ENCODE measurements at regions not wholly inside any gene's neighbourhood (a gene's known extent, or its start where the extent isn't known, plus 50 kb on each side); places are given as distances from the start of the nearest gene placed in this dataset.

DNA sequence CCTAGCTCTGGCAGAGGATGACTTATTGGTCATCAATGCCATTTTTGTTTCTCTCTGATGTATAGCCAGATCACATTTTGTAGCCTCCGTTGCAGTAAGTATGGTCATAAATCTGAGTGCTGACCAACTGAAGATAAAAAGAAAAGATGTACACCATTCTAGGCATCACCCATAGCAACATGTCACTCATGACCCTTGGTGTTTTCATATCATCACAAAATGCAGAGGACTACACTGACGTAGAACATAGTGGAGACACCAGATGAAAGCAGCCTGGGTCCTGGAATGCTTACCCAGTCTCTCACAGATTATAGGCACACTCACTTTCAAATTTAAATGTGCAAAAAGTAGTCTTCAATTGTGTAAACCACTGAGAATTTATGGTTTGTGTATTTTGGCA is 172.8 kb downstream of the PDHA2 start:
- Mint-ChIP-seq H3K27ac (no peak overlapping the region), H3K36me3 (ENCODE audit: low read depth) (no peaks in the 10 kb centered on the region), H3K27me3 (ENCODE audit: insufficient read depth) (no peaks in the 10 kb centered on the region)

DNA sequence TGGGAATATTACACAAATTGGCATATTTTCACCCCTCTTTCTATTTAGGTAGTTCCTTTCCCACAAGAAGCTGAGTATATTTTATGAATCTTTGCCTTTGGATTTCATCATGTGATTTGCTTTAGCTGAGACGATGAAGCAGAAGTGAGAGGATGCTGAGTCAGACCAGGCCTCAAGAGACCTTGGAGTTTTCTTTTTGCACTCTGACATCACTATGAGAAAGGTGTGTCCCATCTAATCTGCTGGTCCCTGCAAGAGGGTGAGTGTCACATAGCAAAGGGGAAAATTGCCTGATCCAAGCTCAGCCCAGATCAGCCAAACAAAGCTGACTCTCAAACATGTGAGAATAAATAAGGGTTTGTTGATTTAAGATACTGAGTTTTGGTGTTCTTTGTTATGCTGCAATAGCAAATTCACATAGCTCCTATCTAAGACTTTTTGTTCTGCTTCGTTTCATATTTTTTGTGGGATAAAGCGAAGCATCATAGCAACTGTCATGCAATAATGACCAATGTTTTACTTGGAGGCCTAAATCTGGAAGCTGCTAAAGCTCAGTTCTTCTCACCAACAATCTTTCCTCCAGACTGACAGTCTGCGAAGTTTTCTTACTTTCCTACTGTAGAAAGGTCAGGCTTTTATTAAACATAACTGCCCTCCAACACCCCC is 176.9 kb downstream of the PDHA2 start:
- no peak overlapping the region for H3K27ac Mint-ChIP-seq
- DNase-seq (ENCODE audit: low spot score), result no peak
- no peaks in the 10 kb centered on the region for H3K4me1 Mint-ChIP-seq (ENCODE audit: low read depth)
- intact Hi-C loops (cut with micrococcal nuclease), result no loop called here
- no peaks in the 10 kb centered on the region for H3K36me3 Mint-ChIP-seq (ENCODE audit: low read depth)
- no peaks in the 10 kb centered on the region for H3K27me3 Mint-ChIP-seq (ENCODE audit: insufficient read depth)
- no peaks in the 10 kb centered on the region for H3K9me3 Mint-ChIP-seq
- no peak overlapping the region for H3K4me3 Mint-ChIP-seq

More for the DNA sequence above, 172.8 kb downstream of the PDHA2 start:
- no peaks in the 10 kb centered on the region for H3K9me3 Mint-ChIP-seq
- H3K4me3 Mint-ChIP-seq, result no peak overlapping the region
- DNase-seq (ENCODE audit: low spot score), result no peak
- intact Hi-C loops (cut with micrococcal nuclease), result no loop called here
- no peaks in the 10 kb centered on the region for H3K4me1 Mint-ChIP-seq (ENCODE audit: low read depth)

DNA sequence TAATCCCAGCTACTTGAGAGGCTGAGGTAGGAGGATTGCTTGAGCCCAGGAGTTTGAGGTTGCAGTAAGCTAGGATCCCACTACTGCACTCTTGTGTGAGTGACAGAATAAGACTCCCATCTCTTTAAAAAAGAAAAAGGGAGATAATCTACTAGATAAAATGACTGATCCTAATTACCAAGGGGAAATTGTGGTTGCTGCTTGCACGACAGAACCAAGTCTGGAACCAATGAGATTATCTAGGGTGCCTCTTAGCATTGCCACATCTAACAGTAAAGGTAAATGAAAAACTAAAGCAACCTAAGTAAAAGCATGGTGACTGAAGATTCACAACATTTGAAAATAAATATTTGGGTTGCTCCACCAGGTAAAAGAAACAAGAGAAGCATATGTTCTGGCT is 185.1 kb downstream of the PDHA2 start:
- H3K9me3 Mint-ChIP-seq, result no peaks in the 10 kb centered on the region
- H3K27me3 Mint-ChIP-seq (ENCODE audit: insufficient read depth), result no peaks in the 10 kb centered on the region
- DNase-seq (ENCODE audit: low spot score), result no peak
- H3K4me3 Mint-ChIP-seq, result no peak overlapping the region
- intact Hi-C loops (cut with micrococcal nuclease), result no loop called here
- H3K4me1 Mint-ChIP-seq (ENCODE audit: low read depth), result no peaks in the 10 kb centered on the region
- H3K27ac Mint-ChIP-seq, result no peak overlapping the region
- H3K36me3 Mint-ChIP-seq (ENCODE audit: low read depth), result no peaks in the 10 kb centered on the region

DNA sequence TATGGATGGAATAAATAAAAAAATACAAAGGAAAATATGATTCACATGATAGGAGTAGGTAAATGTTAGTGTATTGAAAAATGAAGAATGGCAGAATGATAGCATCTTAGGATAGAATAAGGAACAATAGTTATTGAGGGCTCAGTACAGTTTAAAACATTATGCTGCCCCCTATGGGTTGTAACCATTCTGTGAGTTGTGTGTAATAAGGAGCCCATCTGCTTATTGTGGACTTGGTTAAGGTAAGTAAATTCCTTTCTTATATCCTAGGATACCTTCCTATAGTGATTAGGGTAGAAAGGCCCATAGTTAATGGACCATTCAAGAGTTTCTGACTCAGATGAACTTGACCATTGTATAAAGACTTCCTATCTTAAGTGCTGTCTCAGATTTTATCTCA is 195.8 kb downstream of the PDHA2 start:
- Mint-ChIP-seq H3K36me3 (ENCODE audit: low read depth) (no peaks in the 10 kb centered on the region), H3K27ac (no peak overlapping the region), H3K4me1 (ENCODE audit: low read depth) (no peaks in the 10 kb centered on the region), H3K27me3 (ENCODE audit: insufficient read depth) (no peaks in the 10 kb centered on the region), H3K4me3 (no peak overlapping the region), H3K9me3 (no peaks in the 10 kb centered on the region)
- DNase-seq (ENCODE audit: low spot score), result no peak
- intact Hi-C loops (cut with micrococcal nuclease), result loop anchor here (2.0 kb wide), 1 partner anchor 869 kb away; no protein-coding TSS in a partner anchor

DNA sequence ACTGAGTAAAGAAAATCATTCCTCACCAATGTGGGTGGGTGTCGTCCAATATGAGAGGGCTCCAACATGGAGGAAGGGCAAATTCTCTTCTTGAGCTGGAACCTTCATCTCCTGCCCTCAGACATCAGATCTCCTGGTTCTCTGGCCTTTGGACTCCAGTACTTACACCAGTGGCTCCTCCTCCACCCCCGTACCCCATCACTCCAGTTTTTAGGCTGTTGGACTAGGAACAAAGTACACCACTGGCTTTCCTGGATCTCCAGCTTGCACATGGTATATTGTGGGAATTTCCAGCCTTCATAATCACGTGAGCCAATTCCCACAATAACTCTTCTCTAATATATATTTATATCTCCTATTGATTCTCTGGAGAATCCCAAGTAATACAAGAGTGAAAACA is 196.9 kb downstream of the PDHA2 start:
- no peak overlapping the region for H3K27ac Mint-ChIP-seq
- H3K9me3 Mint-ChIP-seq, result no peaks in the 10 kb centered on the region
- no peak for DNase-seq (ENCODE audit: low spot score)
- H3K27me3 Mint-ChIP-seq (ENCODE audit: insufficient read depth), result no peaks in the 10 kb centered on the region
- intact Hi-C loops (cut with micrococcal nuclease), result no loop called here
- H3K4me1 Mint-ChIP-seq (ENCODE audit: low read depth), result no peaks in the 10 kb centered on the region
- H3K4me3 Mint-ChIP-seq, result no peak overlapping the region
- H3K36me3 Mint-ChIP-seq (ENCODE audit: low read depth), result no peaks in the 10 kb centered on the region

DNA sequence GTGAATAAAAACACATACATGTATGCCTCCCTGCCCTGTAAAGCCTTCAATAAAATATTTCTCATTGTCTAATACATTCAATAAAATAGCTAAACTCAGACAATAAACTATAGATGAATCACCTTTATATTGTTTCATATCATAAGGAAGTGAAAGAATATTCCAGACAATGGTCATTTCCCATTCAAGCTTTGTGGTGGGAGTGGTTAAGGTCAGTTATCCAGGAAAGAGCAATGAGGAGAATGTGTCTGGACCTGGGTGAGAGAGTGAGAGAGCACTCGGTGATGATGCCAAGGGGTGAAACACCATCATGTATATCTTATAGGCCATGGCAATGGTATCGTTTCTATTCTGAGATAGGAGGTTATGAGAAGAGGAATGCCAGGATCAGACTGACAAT is 197.8 kb downstream of the PDHA2 start:
- H3K9me3 Mint-ChIP-seq, result no peaks in the 10 kb centered on the region
- H3K27me3 Mint-ChIP-seq (ENCODE audit: insufficient read depth), result no peaks in the 10 kb centered on the region
- DNase-seq (ENCODE audit: low spot score), result no peak
- intact Hi-C loops (cut with micrococcal nuclease), result no loop called here
- H3K4me1 Mint-ChIP-seq (ENCODE audit: low read depth), result no peaks in the 10 kb centered on the region
- no peak overlapping the region for H3K27ac Mint-ChIP-seq
- H3K36me3 Mint-ChIP-seq (ENCODE audit: low read depth), result no peaks in the 10 kb centered on the region
- H3K4me3 Mint-ChIP-seq, result no peak overlapping the region

DNA sequence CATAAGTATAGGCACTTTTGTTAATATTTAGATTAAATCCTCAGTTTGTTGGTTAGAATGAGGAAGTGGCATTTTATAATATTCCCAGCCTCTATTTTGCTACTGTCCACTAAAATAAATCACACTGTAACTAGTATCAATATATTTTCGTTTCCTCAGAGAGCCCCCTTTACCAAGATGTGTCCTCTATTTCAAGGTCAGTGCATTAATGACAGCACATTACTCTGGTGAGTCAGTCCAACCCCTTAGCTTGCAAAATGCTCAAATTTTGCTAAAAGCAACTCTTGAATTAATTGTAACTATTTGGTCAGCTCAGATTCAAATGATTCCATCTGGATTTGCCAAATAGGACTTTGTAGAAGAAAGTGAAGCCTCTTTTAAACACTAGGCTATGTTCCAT is 199.3 kb downstream of the PDHA2 start:
- Mint-ChIP-seq H3K4me1 (ENCODE audit: low read depth) (no peaks in the 10 kb centered on the region), H3K4me3 (no peak overlapping the region), H3K36me3 (ENCODE audit: low read depth) (no peaks in the 10 kb centered on the region), H3K27ac (no peak overlapping the region), H3K27me3 (ENCODE audit: insufficient read depth) (no peaks in the 10 kb centered on the region), H3K9me3 (no peaks in the 10 kb centered on the region)
- no peak for DNase-seq (ENCODE audit: low spot score)
- intact Hi-C loops (cut with micrococcal nuclease), result no loop called here

DNA sequence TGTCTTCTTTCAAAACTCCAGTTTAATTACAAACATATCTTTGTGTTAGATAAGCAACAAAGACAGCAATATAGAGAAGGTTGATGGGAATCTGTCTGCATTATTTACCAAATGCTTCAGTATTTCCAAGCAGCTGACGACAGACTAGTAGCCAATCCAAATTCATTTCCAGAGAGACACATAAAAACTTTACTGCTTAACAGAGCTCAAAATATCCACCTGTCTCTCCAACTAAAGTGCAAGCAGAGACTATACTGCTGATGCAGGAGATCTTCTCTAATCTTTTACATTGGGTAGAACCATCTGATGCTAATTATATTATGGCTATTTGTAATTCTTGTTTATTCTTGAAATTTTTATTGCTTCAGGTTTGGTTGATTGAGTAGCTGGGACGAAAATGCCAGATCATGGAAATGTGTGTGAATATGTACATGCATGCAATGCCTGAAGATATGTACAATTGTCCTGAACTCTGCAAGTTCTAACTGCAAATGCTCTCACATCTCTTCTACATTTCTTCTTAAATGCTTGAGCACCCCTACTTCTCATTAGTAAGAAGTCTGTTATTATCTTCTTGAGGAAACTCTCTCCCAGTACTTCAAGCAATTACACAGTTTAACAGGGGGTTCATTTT is 200.0 kb downstream of the PDHA2 start:
- no peaks in the 10 kb centered on the region for H3K9me3 Mint-ChIP-seq
- no peaks in the 10 kb centered on the region for H3K36me3 Mint-ChIP-seq (ENCODE audit: low read depth)
- DNase-seq (ENCODE audit: low spot score), result no peak
- no peak overlapping the region for H3K4me3 Mint-ChIP-seq
- intact Hi-C loops (cut with micrococcal nuclease), result no loop called here
- no peaks in the 10 kb centered on the region for H3K4me1 Mint-ChIP-seq (ENCODE audit: low read depth)
- H3K27me3 Mint-ChIP-seq (ENCODE audit: insufficient read depth), result no peaks in the 10 kb centered on the region
- no peak overlapping the region for H3K27ac Mint-ChIP-seq

DNA sequence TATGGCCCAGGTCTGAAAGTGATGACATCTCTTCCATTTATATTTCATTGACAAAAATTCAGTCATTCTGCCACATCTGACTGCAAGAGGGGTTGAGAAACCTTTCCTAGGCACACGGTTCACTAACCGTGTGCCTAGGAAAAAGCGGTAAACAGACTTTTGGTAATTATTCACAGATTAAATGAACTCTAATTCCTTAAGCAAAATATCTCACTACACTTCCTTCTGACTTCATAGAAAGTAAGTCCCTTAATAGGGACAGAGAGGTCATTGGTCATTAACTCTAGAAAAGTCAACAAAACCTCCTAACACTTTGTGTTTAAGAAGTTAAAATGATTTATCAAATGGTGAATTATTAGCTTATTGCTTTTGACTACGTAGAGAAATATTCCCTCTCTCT is 205.1 kb downstream of the PDHA2 start:
- no peak for DNase-seq (ENCODE audit: low spot score)
- Mint-ChIP-seq H3K27me3 (ENCODE audit: insufficient read depth) (no peaks in the 10 kb centered on the region), H3K9me3 (no peaks in the 10 kb centered on the region), H3K4me1 (ENCODE audit: low read depth) (no peaks in the 10 kb centered on the region), H3K27ac (no peak overlapping the region), H3K36me3 (ENCODE audit: low read depth) (no peaks in the 10 kb centered on the region), H3K4me3 (no peak overlapping the region)
- intact Hi-C loops (cut with micrococcal nuclease), result no loop called here

DNA sequence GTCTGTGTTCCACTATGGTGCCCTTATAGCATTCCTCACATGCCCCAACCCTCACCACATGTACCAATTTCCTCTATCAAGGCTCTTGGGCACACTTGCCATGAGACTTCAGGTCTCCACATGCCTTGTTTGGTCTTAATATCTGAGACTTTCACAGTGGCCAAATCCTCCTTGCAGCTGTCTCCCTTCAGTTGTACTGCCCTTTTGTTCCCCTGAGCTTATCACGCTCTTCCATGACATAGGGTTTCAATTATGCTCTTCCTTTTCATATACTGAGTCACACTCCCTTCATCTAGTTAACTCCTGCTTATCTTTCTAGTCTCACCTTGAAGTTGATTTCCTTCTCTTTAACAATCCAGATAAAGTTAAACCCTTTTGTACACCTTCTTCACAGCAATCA is 212.9 kb downstream of the PDHA2 start:
- Mint-ChIP-seq H3K27ac (no peak overlapping the region), H3K36me3 (ENCODE audit: low read depth) (no peaks in the 10 kb centered on the region), H3K4me1 (ENCODE audit: low read depth) (no peaks in the 10 kb centered on the region), H3K4me3 (no peak overlapping the region), H3K9me3 (no peaks in the 10 kb centered on the region), H3K27me3 (ENCODE audit: insufficient read depth) (no peaks in the 10 kb centered on the region)
- intact Hi-C loops (cut with micrococcal nuclease), result no loop called here
- no peak for DNase-seq (ENCODE audit: low spot score)

DNA sequence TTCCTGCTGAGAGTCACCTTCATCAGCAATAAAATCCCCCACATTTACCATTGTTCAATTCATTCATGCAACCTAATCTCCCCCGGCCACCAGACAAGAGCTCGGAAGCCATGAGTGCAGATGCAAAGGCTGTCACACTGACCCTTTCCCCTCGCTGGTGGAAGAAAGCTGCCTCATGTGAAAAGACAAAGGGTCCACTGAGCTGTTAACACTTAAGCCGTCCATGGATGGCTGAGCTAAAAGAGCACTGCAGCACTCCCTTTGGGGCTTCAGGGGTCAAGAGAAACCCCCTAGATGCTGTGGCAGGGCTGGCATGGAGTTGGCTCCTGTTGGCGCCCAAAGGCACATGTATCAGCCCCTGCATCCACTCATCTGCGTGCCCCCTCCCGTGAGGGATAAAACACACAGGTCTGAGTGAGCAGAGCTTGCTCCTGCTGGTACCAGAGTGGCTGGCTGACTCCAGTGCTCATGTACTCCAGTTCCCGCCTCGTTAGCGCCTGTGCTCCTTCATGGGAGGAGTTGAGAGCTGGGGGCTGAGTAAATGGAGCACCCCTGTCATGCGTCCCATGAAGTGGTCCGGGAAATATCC is 216.5 kb downstream of the PDHA2 start:
- intact Hi-C loops (cut with micrococcal nuclease), result no loop called here
- H3K4me3 Mint-ChIP-seq, result no peak overlapping the region
- H3K27me3 Mint-ChIP-seq (ENCODE audit: insufficient read depth), result no peaks in the 10 kb centered on the region
- H3K36me3 Mint-ChIP-seq (ENCODE audit: low read depth), result no peaks in the 10 kb centered on the region
- H3K27ac Mint-ChIP-seq, result no peak overlapping the region
- no peak for DNase-seq (ENCODE audit: low spot score)
- H3K4me1 Mint-ChIP-seq (ENCODE audit: low read depth), result no peaks in the 10 kb centered on the region
- no peaks in the 10 kb centered on the region for H3K9me3 Mint-ChIP-seq

DNA sequence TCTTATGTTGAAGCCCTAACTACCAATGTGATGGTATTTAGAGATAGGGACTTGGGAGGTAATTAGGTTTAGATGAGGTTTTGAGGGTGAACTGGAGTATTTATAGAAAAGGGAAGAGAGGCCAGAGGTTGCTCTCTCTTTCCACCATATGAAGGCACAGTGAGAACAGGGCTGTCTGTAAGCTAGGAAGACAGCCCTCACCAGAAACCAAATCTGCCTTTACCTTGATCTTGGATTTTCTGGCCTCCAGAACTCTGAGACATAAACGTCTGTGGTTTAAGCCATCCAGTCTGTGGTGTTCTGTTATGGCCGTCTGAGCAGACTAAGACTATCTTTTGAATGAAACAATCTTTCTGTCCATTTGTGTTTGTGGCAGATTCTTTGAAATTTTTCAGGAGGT is 223.7 kb downstream of the PDHA2 start:
- no peak overlapping the region for H3K27ac Mint-ChIP-seq
- H3K27me3 Mint-ChIP-seq (ENCODE audit: insufficient read depth), result no peaks in the 10 kb centered on the region
- intact Hi-C loops (cut with micrococcal nuclease), result no loop called here
- no peaks in the 10 kb centered on the region for H3K4me1 Mint-ChIP-seq (ENCODE audit: low read depth)
- no peak overlapping the region for H3K4me3 Mint-ChIP-seq
- H3K9me3 Mint-ChIP-seq, result no peaks in the 10 kb centered on the region
- no peak for DNase-seq (ENCODE audit: low spot score)
- no peaks in the 10 kb centered on the region for H3K36me3 Mint-ChIP-seq (ENCODE audit: low read depth)

DNA sequence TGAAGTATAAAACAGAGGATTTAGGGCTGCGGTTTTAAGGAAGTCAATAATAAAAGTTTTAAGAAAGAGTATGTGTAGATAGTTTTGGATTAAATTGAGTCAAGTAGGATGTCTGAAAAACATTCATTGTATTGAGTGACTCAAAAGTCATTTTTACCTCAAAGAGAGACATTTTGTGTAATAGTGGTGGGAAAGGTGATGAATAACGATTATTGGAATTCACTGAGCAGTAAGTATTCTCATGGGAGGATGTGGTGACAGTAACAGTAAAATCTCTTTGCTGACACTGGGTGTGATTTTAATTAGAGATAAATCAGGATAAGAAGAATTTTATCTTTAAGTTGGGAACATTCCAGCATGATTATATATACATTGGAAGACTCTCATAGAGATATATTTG is 233.6 kb downstream of the PDHA2 start:
- intact Hi-C loops (cut with micrococcal nuclease), result no loop called here
- Mint-ChIP-seq H3K4me1 (ENCODE audit: low read depth) (no peaks in the 10 kb centered on the region), H3K27me3 (ENCODE audit: insufficient read depth) (no peaks in the 10 kb centered on the region), H3K9me3 (no peaks in the 10 kb centered on the region), H3K27ac (no peak overlapping the region), H3K4me3 (no peak overlapping the region), H3K36me3 (ENCODE audit: low read depth) (no peaks in the 10 kb centered on the region)
- DNase-seq (ENCODE audit: low spot score), result no peak
